Tibial nerve (tissue), 4 donors: ENCODE measurements at regions not wholly inside any gene's neighbourhood (a gene's known extent, or its start where the extent isn't known, plus 50 kb on each side); places are given as distances from the start of the nearest gene placed in this dataset.

ENCODE experiments used
- EP300 ChIP-seq, 2 donors: sonication (generic); formaldehyde crosslinking; IDR thresholded peaks; one replicate each; pipeline ENCODE4 v1.6.1; 2017; ENCODE audit warnings: antibody characterized with exemption in 2 of 2, mild to moderate bottlenecking in 1 of 2
- TF ChIP-seq, protein P1 (sequence below), 5 experiments: fragments of 200-600 bp in 3 of 5; fragments of 450-650 bp in 2 of 5; sonication (generic) in 3 of 5; IDR thresholded peaks; one replicate each; pipeline ENCODE4 v1.5.1; 2016 to 2019; ENCODE audit warnings: antibody characterized with exemption in 5 of 5, mild to moderate bottlenecking in 3 of 5, moderate library complexity in 2 of 5

DNA sequence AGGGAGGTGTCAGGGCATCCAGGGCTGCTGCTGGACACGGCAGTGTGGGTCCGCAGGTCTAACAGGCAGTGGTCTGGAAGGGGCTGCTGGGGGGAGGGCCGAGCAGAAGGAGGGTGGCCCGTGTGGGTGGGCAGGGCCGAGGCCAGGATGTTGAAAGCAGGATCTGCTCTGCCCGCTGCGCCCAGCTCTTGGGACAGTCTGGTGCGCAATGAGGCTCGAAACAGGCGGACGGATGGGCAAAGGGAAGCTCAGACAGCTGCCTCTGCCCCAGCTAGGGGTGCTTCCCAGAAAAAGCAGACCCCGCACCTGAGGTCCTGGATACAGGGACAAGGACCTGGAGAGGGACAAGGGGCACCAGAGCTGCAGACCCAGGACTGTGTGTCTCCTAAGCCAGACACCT, 121.3 kb downstream of the FAM53A start:
- TF ChIP-seq, protein P1, sequence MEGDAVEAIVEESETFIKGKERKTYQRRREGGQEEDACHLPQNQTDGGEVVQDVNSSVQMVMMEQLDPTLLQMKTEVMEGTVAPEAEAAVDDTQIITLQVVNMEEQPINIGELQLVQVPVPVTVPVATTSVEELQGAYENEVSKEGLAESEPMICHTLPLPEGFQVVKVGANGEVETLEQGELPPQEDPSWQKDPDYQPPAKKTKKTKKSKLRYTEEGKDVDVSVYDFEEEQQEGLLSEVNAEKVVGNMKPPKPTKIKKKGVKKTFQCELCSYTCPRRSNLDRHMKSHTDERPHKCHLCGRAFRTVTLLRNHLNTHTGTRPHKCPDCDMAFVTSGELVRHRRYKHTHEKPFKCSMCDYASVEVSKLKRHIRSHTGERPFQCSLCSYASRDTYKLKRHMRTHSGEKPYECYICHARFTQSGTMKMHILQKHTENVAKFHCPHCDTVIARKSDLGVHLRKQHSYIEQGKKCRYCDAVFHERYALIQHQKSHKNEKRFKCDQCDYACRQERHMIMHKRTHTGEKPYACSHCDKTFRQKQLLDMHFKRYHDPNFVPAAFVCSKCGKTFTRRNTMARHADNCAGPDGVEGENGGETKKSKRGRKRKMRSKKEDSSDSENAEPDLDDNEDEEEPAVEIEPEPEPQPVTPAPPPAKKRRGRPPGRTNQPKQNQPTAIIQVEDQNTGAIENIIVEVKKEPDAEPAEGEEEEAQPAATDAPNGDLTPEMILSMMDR (IDR thresholded peaks at IDR 0.05): no peak
- no peak for TF ChIP-seq EP300 (IDR thresholded peaks at IDR 0.05)
